ENCODE measurements at regions not wholly inside any gene's neighbourhood (a gene's known extent, or its start where the extent isn't known, plus 50 kb on each side); places are given as distances from the start of the nearest gene placed in this dataset.
"Not testable (repeated sequence)": the region's sequence is repeated elsewhere in the genome, so short reads cannot be mapped to it uniquely, and the experiment has no call there.

GRCh38 chr14:105768039-105768438, 241.7 kb downstream of the TMEM121 start:
- H3K79me2 ChIP-seq (replicated peaks; ENCODE audit: insufficient read depth); H3K4me2 ChIP-seq; DNase-seq (ENCODE audit: low spot score); H4K20me1 ChIP-seq (replicated peaks; ENCODE audit: insufficient read depth); H3K27ac ChIP-seq (ENCODE audit: low read depth); H3K4me1 ChIP-seq (ENCODE audit: insufficient read depth); H2AFZ ChIP-seq; H3K27ac Mint-ChIP-seq; H3K4me1 Mint-ChIP-seq; H3F3A ChIP-seq (replicated peaks; ENCODE audit: low read depth); ATAC-seq; H3K9me2 ChIP-seq (ENCODE audit: insufficient read depth); H3K27me3 ChIP-seq (ENCODE audit: insufficient read depth); H3K36me3 ChIP-seq (ENCODE audit: insufficient read depth); H3K4me3 ChIP-seq; H3K4me3 Mint-ChIP-seq: not testable (repeated sequence)
- Mint-ChIP-seq H3K36me3 (ENCODE audit: low read depth) (peaks cover 29% of the 10 kb centered on the region), H3K27me3 (ENCODE audit: insufficient read depth, low read depth, poor library complexity) (peaks cover 11% of the 10 kb centered on the region), H3K9me3 (peaks cover 60% of the 10 kb centered on the region)

GRCh38 chr14:105769061-105769730, 242.8 kb downstream of the TMEM121 start:
- not testable (repeated sequence) for H3K27ac ChIP-seq (ENCODE audit: low read depth); H3K4me3 ChIP-seq; H3K36me3 ChIP-seq (ENCODE audit: insufficient read depth); H3K27me3 ChIP-seq (ENCODE audit: insufficient read depth); H3K4me1 Mint-ChIP-seq; H3K79me2 ChIP-seq (replicated peaks; ENCODE audit: insufficient read depth); H3F3A ChIP-seq (replicated peaks; ENCODE audit: low read depth); ATAC-seq; DNase-seq (ENCODE audit: low spot score); H2AFZ ChIP-seq; H3K4me1 ChIP-seq (ENCODE audit: insufficient read depth); H3K4me3 Mint-ChIP-seq; H3K9me2 ChIP-seq (ENCODE audit: insufficient read depth); H4K20me1 ChIP-seq (replicated peaks; ENCODE audit: insufficient read depth); H3K4me2 ChIP-seq; H3K27ac Mint-ChIP-seq
- peaks cover 12% of the 10 kb centered on the region for H3K27me3 Mint-ChIP-seq (ENCODE audit: insufficient read depth, low read depth, poor library complexity)
- H3K9me3 Mint-ChIP-seq: peaks cover 68% of the 10 kb centered on the region
- peaks cover 32% of the 10 kb centered on the region for H3K36me3 Mint-ChIP-seq (ENCODE audit: low read depth)

GRCh38 chr14:105770619-105771216, 244.3 kb downstream of the TMEM121 start:
- Mint-ChIP-seq H3K9me3 (peaks cover 75% of the 10 kb centered on the region), H3K27me3 (ENCODE audit: insufficient read depth, low read depth, poor library complexity) (peaks cover 18% of the 10 kb centered on the region), H3K36me3 (ENCODE audit: low read depth) (peaks cover 40% of the 10 kb centered on the region)
- not testable (repeated sequence) for H4K20me1 ChIP-seq (replicated peaks; ENCODE audit: insufficient read depth); H3F3A ChIP-seq (replicated peaks; ENCODE audit: low read depth); H3K4me1 ChIP-seq (ENCODE audit: insufficient read depth); H2AFZ ChIP-seq; ATAC-seq; H3K4me3 ChIP-seq; DNase-seq (ENCODE audit: low spot score); H3K4me3 Mint-ChIP-seq; H3K4me2 ChIP-seq; H3K27ac Mint-ChIP-seq; H3K4me1 Mint-ChIP-seq; H3K36me3 ChIP-seq (ENCODE audit: insufficient read depth); H3K27ac ChIP-seq (ENCODE audit: low read depth); H3K79me2 ChIP-seq (replicated peaks; ENCODE audit: insufficient read depth); H3K9me2 ChIP-seq (ENCODE audit: insufficient read depth); H3K27me3 ChIP-seq (ENCODE audit: insufficient read depth)

- ATAC-seq; H3K4me2 ChIP-seq; H3K4me1 ChIP-seq (ENCODE audit: insufficient read depth); H3K27me3 ChIP-seq (ENCODE audit: insufficient read depth); H3K4me3 Mint-ChIP-seq; H2AFZ ChIP-seq; H3K9me2 ChIP-seq (ENCODE audit: insufficient read depth); H3K27ac Mint-ChIP-seq; H4K20me1 ChIP-seq (replicated peaks; ENCODE audit: insufficient read depth); H3K79me2 ChIP-seq (replicated peaks; ENCODE audit: insufficient read depth); DNase-seq (ENCODE audit: low spot score); H3K4me1 Mint-ChIP-seq; H3K4me3 ChIP-seq; H3K36me3 ChIP-seq (ENCODE audit: insufficient read depth); H3K27ac ChIP-seq (ENCODE audit: low read depth); H3F3A ChIP-seq (replicated peaks; ENCODE audit: low read depth): not testable (repeated sequence)
- Mint-ChIP-seq H3K27me3 (ENCODE audit: insufficient read depth, low read depth, poor library complexity) (peaks cover 14% of the 10 kb centered on the region), H3K36me3 (ENCODE audit: low read depth) (peaks cover 35% of the 10 kb centered on the region), H3K9me3 (peaks cover 76% of the 10 kb centered on the region)
Observed at GRCh38 chr14:105771261-105772226, 245.2 kb downstream of the TMEM121 start.

- H3K27ac Mint-ChIP-seq; H2AFZ ChIP-seq; H3K4me2 ChIP-seq; H4K20me1 ChIP-seq (replicated peaks; ENCODE audit: insufficient read depth); H3K4me3 ChIP-seq; H3K27me3 ChIP-seq (ENCODE audit: insufficient read depth); ATAC-seq; H3K36me3 ChIP-seq (ENCODE audit: insufficient read depth); H3K79me2 ChIP-seq (replicated peaks; ENCODE audit: insufficient read depth); H3F3A ChIP-seq (replicated peaks; ENCODE audit: low read depth); H3K4me1 ChIP-seq (ENCODE audit: insufficient read depth); H3K4me3 Mint-ChIP-seq; DNase-seq (ENCODE audit: low spot score); H3K4me1 Mint-ChIP-seq; H3K27ac ChIP-seq (ENCODE audit: low read depth); H3K9me2 ChIP-seq (ENCODE audit: insufficient read depth): not testable (repeated sequence)
- Mint-ChIP-seq H3K9me3 (peaks cover 74% of the 10 kb centered on the region), H3K27me3 (ENCODE audit: insufficient read depth, low read depth, poor library complexity) (peaks cover 19% of the 10 kb centered on the region), H3K36me3 (ENCODE audit: low read depth) (peaks cover 36% of the 10 kb centered on the region)
Observed at GRCh38 chr14:105772710-105773250, 246.4 kb downstream of the TMEM121 start.
